ENCODE measurements at regions not wholly inside any gene's neighbourhood (a gene's known extent, or its start where the extent isn't known, plus 50 kb on each side); places are given as distances from the start of the nearest gene placed in this dataset.
"Not testable (repeated sequence)": the region's sequence is repeated elsewhere in the genome, so short reads cannot be mapped to it uniquely, and the experiment has no call there.

GRCh38 chr12:5328669-5329517 is 103.0 kb upstream of the NTF3 start:
- DNase-seq = no peak

GRCh38 chr12:5332551-5332950 is 99.4 kb upstream of the NTF3 start:
- no peak for DNase-seq

GRCh38 chr12:5333096-5333495 is 98.8 kb upstream of the NTF3 start:
- DNase-seq = no peak

GRCh38 chr12:5335069-5335468 is 96.8 kb upstream of the NTF3 start:
- DNase-seq = no peak

GRCh38 chr12:5341086-5341485 is 90.8 kb upstream of the NTF3 start:
- DNase-seq = not testable (repeated sequence)

GRCh38 chr12:5343711-5344110 is 88.2 kb upstream of the NTF3 start:
- DNase-seq = no peak

- no peak for DNase-seq
These were observed 87.8 kb upstream of the NTF3 start for GRCh38 chr12:5344131-5344530.

GRCh38 chr12:5345534-5345933 is 86.4 kb upstream of the NTF3 start:
- DNase-seq = no peak

- DNase-seq = no peak
These were observed 83.9 kb upstream of the NTF3 start for GRCh38 chr12:5348057-5348456.

GRCh38 chr12:5348491-5348890 is 83.4 kb upstream of the NTF3 start:
- DNase-seq = no peak

- DNase-seq = no peak
These were observed 67.7 kb upstream of the NTF3 start for GRCh38 chr12:5364036-5364770.

- DNase-seq = no peak
These were observed 62.6 kb upstream of the NTF3 start for GRCh38 chr12:5369298-5369697.

GRCh38 chr12:5371631-5372030 is 60.3 kb upstream of the NTF3 start:
- DNase-seq = no peak

- DNase-seq = no peak
These were observed 57.2 kb upstream of the NTF3 start for GRCh38 chr12:5374713-5375112.

- DNase-seq = no peak
These were observed 56.2 kb upstream of the NTF3 start for GRCh38 chr12:5375547-5376295.

- DNase-seq = no peak
These were observed 55.2 kb upstream of the NTF3 start for GRCh38 chr12:5376591-5377207.

GRCh38 chr12:5377997-5378592 is 53.8 kb upstream of the NTF3 start:
- DNase-seq = no peak

- no peak for DNase-seq
These were observed 52.0 kb upstream of the NTF3 start for GRCh38 chr12:5379749-5380496.

Data from activated CD4-positive, alpha-beta T cell treated with anti-CD3 and anti-CD28 coated beads, Interleukin-2, amount 50 U/mL, for 48 hours (primary cell).